Neuronal stem cell (in vitro differentiated cells): ENCODE measurements at regions not wholly inside any gene's neighbourhood (a gene's known extent, or its start where the extent isn't known, plus 50 kb on each side); places are given as distances from the start of the nearest gene placed in this dataset.
"Not testable (repeated sequence)": the region's sequence is repeated elsewhere in the genome, so short reads cannot be mapped to it uniquely, and the experiment has no call there.

ENCODE experiments used
- DNase-seq: peaks from one replicate; pipeline ENCODE4 v3.0.0-alpha.2; 2013; ENCODE audit warnings: low spot score
- H2AFZ ChIP-seq: one replicate; pipeline ENCODE4 v1.6.1; 2013; ENCODE audit warnings: mild to moderate bottlenecking, low read length, inconsistent platforms
- H2AK5ac ChIP-seq: 2 replicates; pipeline ENCODE4 v1.6.1; 2013; ENCODE audit warnings: low read depth, mild to moderate bottlenecking, inconsistent platforms, low read length, moderate library complexity, mixed read lengths
- H2BK120ac ChIP-seq: 2 replicates; pipeline ENCODE4 v1.6.1; 2013; ENCODE audit warnings: low read depth, mild to moderate bottlenecking, inconsistent platforms, low read length, moderate library complexity, mixed read lengths
- H2BK12ac ChIP-seq: one replicate; pipeline ENCODE4 v1.6.1; 2013; ENCODE audit warnings: low read length, inconsistent platforms
- H2BK15ac ChIP-seq: 2 replicates; pipeline ENCODE4 v1.6.1; 2013; ENCODE audit warnings: mild to moderate bottlenecking, low read length, inconsistent platforms, mixed read lengths
- H2BK5ac ChIP-seq: one replicate; pipeline ENCODE4 v1.6.1; 2013; ENCODE audit warnings: inconsistent platforms, mild to moderate bottlenecking, low read length, moderate library complexity
- H3K14ac ChIP-seq: one replicate; pipeline ENCODE4 v1.6.1; 2013; ENCODE audit warnings: low read length, inconsistent platforms
- H3K18ac ChIP-seq: 2 replicates; pipeline ENCODE4 v1.6.1; 2013; ENCODE audit warnings: low read length, inconsistent platforms
- H3K23ac ChIP-seq: 2 replicates; pipeline ENCODE4 v1.6.1; 2013; ENCODE audit warnings: low read depth, mild to moderate bottlenecking, mixed read lengths, low read length, inconsistent platforms; ENCODE audit not compliant: poor library complexity
- H3K27ac ChIP-seq: replicated peaks from 3 replicates; pipeline ENCODE4 v1.5.1; 2013; ENCODE audit warnings: low read length, inconsistent platforms
- H3K27me3 ChIP-seq, 3 experiments: 2 replicates each; pipeline ENCODE4 v1.6.1; 2013; ENCODE audit warnings: low read length in 3 of 3, mild to moderate bottlenecking in 2 of 3, inconsistent platforms in 1 of 3, low read depth in 1 of 3, mixed read lengths in 1 of 3, moderate library complexity in 1 of 3; ENCODE audit not compliant: control insufficient read depth in 3 of 3, insufficient read depth in 3 of 3
- H3K36me3 ChIP-seq, 2 donors: replicated peaks in 1 of 2; 2 replicates each; pipeline ENCODE4 v1.6.1; 2013; ENCODE audit warnings: low read length in 2 of 2; ENCODE audit not compliant: control insufficient read depth in 2 of 2, insufficient read depth in 2 of 2
- H3K4ac ChIP-seq: 2 replicates; pipeline ENCODE4 v1.6.1; 2013; ENCODE audit warnings: inconsistent platforms, mild to moderate bottlenecking, low read length, moderate library complexity
- H3K4me1 ChIP-seq, 2 donors: 1 replicate in 1 of 2; 2 replicates in 1 of 2; pipeline ENCODE4 v1.6.1; 2013; ENCODE audit warnings: low read length in 2 of 2, low read depth in 1 of 2; ENCODE audit not compliant: control insufficient read depth in 2 of 2, insufficient read depth in 1 of 2
- H3K4me2 ChIP-seq: one replicate; pipeline ENCODE4 v1.6.1; 2013; ENCODE audit warnings: mild to moderate bottlenecking, low read length, inconsistent platforms; ENCODE audit not compliant: insufficient read depth, poor library complexity, severe bottlenecking
- H3K4me3 ChIP-seq, 2 donors: 2 replicates each; pipeline ENCODE4 v1.5.1; 2013; ENCODE audit warnings: low read length in 2 of 2, mild to moderate bottlenecking in 2 of 2, inconsistent platforms in 1 of 2, moderate library complexity in 1 of 2
- H3K79me1 ChIP-seq: one replicate; pipeline ENCODE4 v1.6.1; 2013; ENCODE audit warnings: low read depth, mild to moderate bottlenecking, inconsistent platforms, low read length, moderate library complexity
- H3K9ac ChIP-seq: one replicate; pipeline ENCODE4 v1.6.1; 2013; ENCODE audit warnings: mild to moderate bottlenecking, low read depth, low read length, inconsistent platforms; ENCODE audit not compliant: poor library complexity
- H3K9me3 ChIP-seq, 2 donors: replicated peaks in 1 of 2; 2 replicates each; pipeline versions ENCODE3 to v1.6.1; 2013; ENCODE audit warnings: low read length in 2 of 2, mild to moderate bottlenecking in 2 of 2, inconsistent platforms in 1 of 2, low read depth in 1 of 2, mixed read lengths in 1 of 2, moderate library complexity in 1 of 2; ENCODE audit not compliant: control insufficient read depth in 2 of 2, insufficient read depth in 1 of 2
- H4K8ac ChIP-seq: one replicate; pipeline ENCODE4 v1.6.1; 2013; ENCODE audit warnings: low read depth, mild to moderate bottlenecking, inconsistent platforms, low read length, moderate library complexity
- H4K91ac ChIP-seq: one replicate; pipeline ENCODE4 v1.6.1; 2013; ENCODE audit warnings: low read length, low read depth, mild to moderate bottlenecking, inconsistent platforms; ENCODE audit not compliant: poor library complexity
- WGBS, 2 donors: extraction: QIAGEN DNeasy Blood & Tissue Kit; methylation state at CpG; one replicate each; pipeline ENCODE4 v1.1.7; 2013; ENCODE audit warnings: missing lambda C conversion rate in 2 of 2, mixed read lengths in 1 of 2; ENCODE audit not compliant: insufficient read length in 2 of 2, insufficient replicate concordance in 1 of 2; ENCODE audit errors: extremely low coverage in 2 of 2; 5-methylcytosine and 5-hydroxymethylcytosine counted together

- H3K79me1 ChIP-seq, result no peaks in the 10 kb centered on the region
- H2AK5ac ChIP-seq, result no peak overlapping the region
- H3K4me1 ChIP-seq, result no peaks in the 10 kb centered on the region
- no peak overlapping the region for H3K4ac ChIP-seq
- no peak overlapping the region for H3K4me2 ChIP-seq
- H2BK120ac ChIP-seq, result no peak overlapping the region
- H4K91ac ChIP-seq, result no peak overlapping the region
- no peak overlapping the region for H3K18ac ChIP-seq
- H3K27me3 ChIP-seq, result no peaks in the 10 kb centered on the region
- no peak for DNase-seq
- no CpG with 5 or more reads among the region's 1 CpG for WGBS, 2 donors
- no peak overlapping the region for H3K27ac ChIP-seq
- H3K23ac ChIP-seq, result no peak overlapping the region
- H3K36me3 ChIP-seq, result no peaks in the 10 kb centered on the region
- H4K8ac ChIP-seq, result no peak overlapping the region
- no peak overlapping the region for H3K4me3 ChIP-seq
- H3K9me3 ChIP-seq, result no peaks in the 10 kb centered on the region
- H3K9ac ChIP-seq, result no peak overlapping the region
- no peak overlapping the region for H2BK5ac ChIP-seq
- H2BK12ac ChIP-seq, result no peak overlapping the region
- H2BK15ac ChIP-seq, result no peak overlapping the region
- H3K14ac ChIP-seq, result no peak overlapping the region
- no peak overlapping the region for H2AFZ ChIP-seq
Observed at GRCh38 chr3:31114929-31115283, 220.4 kb upstream of the GADL1 start.

GRCh38 chr3:31115531-31115930, 221.1 kb upstream of the GADL1 start:
- not testable (repeated sequence) for DNase-seq, H3K4me3 ChIP-seq, H2AK5ac ChIP-seq, H2BK12ac ChIP-seq, H3K27me3 ChIP-seq, H3K4ac ChIP-seq, H2BK120ac ChIP-seq, H3K14ac ChIP-seq, H4K8ac ChIP-seq, H2AFZ ChIP-seq, H4K91ac ChIP-seq, H3K18ac ChIP-seq, H3K4me2 ChIP-seq, H3K4me1 ChIP-seq, H3K23ac ChIP-seq, H3K36me3 ChIP-seq, H3K9ac ChIP-seq, H3K27ac ChIP-seq, H3K9me3 ChIP-seq, H2BK15ac ChIP-seq, H2BK5ac ChIP-seq, H3K79me1 ChIP-seq
- WGBS, 2 donors, result no CpG with 5 or more reads among the region's 2 CpGs

- H2BK120ac ChIP-seq, result no peak overlapping the region
- WGBS, 2 donors, result no CpG with 5 or more reads among the region's 2 CpGs
- no peak overlapping the region for H3K4me2 ChIP-seq
- H3K23ac ChIP-seq, result no peak overlapping the region
- DNase-seq, result no peak
- H3K9me3 ChIP-seq, result no peaks in the 10 kb centered on the region
- no peak overlapping the region for H4K91ac ChIP-seq
- no peaks in the 10 kb centered on the region for H3K36me3 ChIP-seq
- H3K27ac ChIP-seq, result no peak overlapping the region
- H3K4ac ChIP-seq, result no peak overlapping the region
- no peak overlapping the region for H3K4me3 ChIP-seq
- H3K9ac ChIP-seq, result no peak overlapping the region
- H2AK5ac ChIP-seq, result no peak overlapping the region
- H2AFZ ChIP-seq, result no peak overlapping the region
- no peaks in the 10 kb centered on the region for H3K27me3 ChIP-seq
- no peak overlapping the region for H2BK5ac ChIP-seq
- no peaks in the 10 kb centered on the region for H3K79me1 ChIP-seq
- no peak overlapping the region for H2BK12ac ChIP-seq
- no peak overlapping the region for H3K14ac ChIP-seq
- no peak overlapping the region for H4K8ac ChIP-seq
- no peak overlapping the region for H2BK15ac ChIP-seq
- no peaks in the 10 kb centered on the region for H3K4me1 ChIP-seq
- no peak overlapping the region for H3K18ac ChIP-seq
Observed at GRCh38 chr3:31116651-31117050, 222.2 kb upstream of the GADL1 start.

GRCh38 chr3:31117854-31118253, 223.4 kb upstream of the GADL1 start:
- H2AK5ac ChIP-seq, result no peak overlapping the region
- H3K79me1 ChIP-seq, result no peaks in the 10 kb centered on the region
- H3K23ac ChIP-seq, result no peak overlapping the region
- H3K4me1 ChIP-seq, result no peaks in the 10 kb centered on the region
- no peak overlapping the region for H3K9ac ChIP-seq
- H2BK120ac ChIP-seq, result no peak overlapping the region
- H2BK5ac ChIP-seq, result no peak overlapping the region
- H2BK15ac ChIP-seq, result no peak overlapping the region
- H2AFZ ChIP-seq, result no peak overlapping the region
- H3K4me3 ChIP-seq, result no peak overlapping the region
- no peak overlapping the region for H4K91ac ChIP-seq
- no peak overlapping the region for H4K8ac ChIP-seq
- H3K36me3 ChIP-seq, result no peaks in the 10 kb centered on the region
- H2BK12ac ChIP-seq, result no peak overlapping the region
- H3K27ac ChIP-seq, result no peak overlapping the region
- no peak overlapping the region for H3K18ac ChIP-seq
- H3K27me3 ChIP-seq, result no peaks in the 10 kb centered on the region
- H3K14ac ChIP-seq, result no peak overlapping the region
- no CpG with 5 or more reads among the region's 2 CpGs for WGBS, 2 donors
- no peak for DNase-seq
- no peak overlapping the region for H3K4ac ChIP-seq
- H3K4me2 ChIP-seq, result no peak overlapping the region
- no peaks in the 10 kb centered on the region for H3K9me3 ChIP-seq
